Retina (tissue), 1 donor: ENCODE measurements at regions not wholly inside any gene's neighbourhood (a gene's known extent, or its start where the extent isn't known, plus 50 kb on each side); places are given as distances from the start of the nearest gene placed in this dataset.
"Not testable (repeated sequence)": the region's sequence is repeated elsewhere in the genome, so short reads cannot be mapped to it uniquely, and the experiment has no call there.

ENCODE experiments used
- DNase-seq: peaks from one replicate; pipeline ENCODE4 v3.0.0-alpha.2; 2016

GRCh38 chr2:179385756-179386155, 121.1 kb upstream of the SESTD1 start:
- not testable (repeated sequence) for DNase-seq

GRCh38 chr2:179383975-179384374, 119.3 kb upstream of the SESTD1 start:
- no peak for DNase-seq

- no peak for DNase-seq
These were observed 112.7 kb upstream of the SESTD1 start for GRCh38 chr2:179377296-179377695.

- DNase-seq = no peak
These were observed 112.2 kb upstream of the SESTD1 start for GRCh38 chr2:179376881-179377280.

- DNase-seq = no peak
These were observed 109.2 kb upstream of the SESTD1 start for GRCh38 chr2:179373816-179374215.

GRCh38 chr2:179365561-179365960, 100.9 kb upstream of the SESTD1 start:
- not testable (repeated sequence) for DNase-seq

GRCh38 chr2:179355881-179356280, 91.2 kb upstream of the SESTD1 start:
- DNase-seq = no peak

GRCh38 chr2:179354739-179355537, 90.3 kb upstream of the SESTD1 start:
- DNase-seq = no peak

- no peak for DNase-seq
These were observed 89.7 kb upstream of the SESTD1 start for GRCh38 chr2:179354296-179354695.

GRCh38 chr2:179352181-179352580, 87.5 kb upstream of the SESTD1 start:
- no peak for DNase-seq

GRCh38 chr2:179351057-179351456, 86.4 kb upstream of the SESTD1 start:
- DNase-seq = no peak

- DNase-seq = no peak
These were observed 85.2 kb upstream of the SESTD1 start for GRCh38 chr2:179349670-179350303.

GRCh38 chr2:179348906-179349305, 84.3 kb upstream of the SESTD1 start:
- DNase-seq = no peak

GRCh38 chr2:179344970-179345369, 80.3 kb upstream of the SESTD1 start:
- DNase-seq = no peak

- no peak for DNase-seq
These were observed 79.8 kb upstream of the SESTD1 start for GRCh38 chr2:179344280-179344964.

GRCh38 chr2:179343945-179344279, 79.3 kb upstream of the SESTD1 start:
- DNase-seq = no peak

- DNase-seq = no peak
These were observed 76.7 kb upstream of the SESTD1 start for GRCh38 chr2:179341152-179341866.

GRCh38 chr2:179340678-179341077, 76.0 kb upstream of the SESTD1 start:
- no peak for DNase-seq

- no peak for DNase-seq
These were observed 74.0 kb upstream of the SESTD1 start for GRCh38 chr2:179338681-179339080.

GRCh38 chr2:179336782-179337534, 72.3 kb upstream of the SESTD1 start:
- peak; percentile 10 for DNase-seq

GRCh38 chr2:179335732-179336131, 71.1 kb upstream of the SESTD1 start:
- no peak for DNase-seq

GRCh38 chr2:179332903-179333302, 68.3 kb upstream of the SESTD1 start:
- DNase-seq = peak; percentile 9

GRCh38 chr2:179331061-179331460, 66.4 kb upstream of the SESTD1 start:
- no peak for DNase-seq
